GM18868 (cell line): ENCODE measurements at regions not wholly inside any gene's neighbourhood (a gene's known extent, or its start where the extent isn't known, plus 50 kb on each side); places are given as distances from the start of the nearest gene placed in this dataset.

ENCODE experiments used
- ATAC-seq: cut with Tn5 transposase; IDR thresholded peaks from one replicate; pipeline ENCODE4 v1.9.1; 2021; ENCODE audit warnings: mild to moderate bottlenecking, moderate library complexity; ENCODE audit not compliant: unreplicated experiment

GRCh38 chr2:23237147-23237546, 147.8 kb upstream of the KLHL29 start:
- no peak for ATAC-seq

GRCh38 chr2:23238011-23238657, 146.8 kb upstream of the KLHL29 start:
- ATAC-seq, result no peak

- no peak for ATAC-seq
Observed at GRCh38 chr2:23239374-23239773, 145.6 kb upstream of the KLHL29 start.

- no peak for ATAC-seq
Observed at GRCh38 chr2:23241121-23241520, 143.9 kb upstream of the KLHL29 start.

DNA sequence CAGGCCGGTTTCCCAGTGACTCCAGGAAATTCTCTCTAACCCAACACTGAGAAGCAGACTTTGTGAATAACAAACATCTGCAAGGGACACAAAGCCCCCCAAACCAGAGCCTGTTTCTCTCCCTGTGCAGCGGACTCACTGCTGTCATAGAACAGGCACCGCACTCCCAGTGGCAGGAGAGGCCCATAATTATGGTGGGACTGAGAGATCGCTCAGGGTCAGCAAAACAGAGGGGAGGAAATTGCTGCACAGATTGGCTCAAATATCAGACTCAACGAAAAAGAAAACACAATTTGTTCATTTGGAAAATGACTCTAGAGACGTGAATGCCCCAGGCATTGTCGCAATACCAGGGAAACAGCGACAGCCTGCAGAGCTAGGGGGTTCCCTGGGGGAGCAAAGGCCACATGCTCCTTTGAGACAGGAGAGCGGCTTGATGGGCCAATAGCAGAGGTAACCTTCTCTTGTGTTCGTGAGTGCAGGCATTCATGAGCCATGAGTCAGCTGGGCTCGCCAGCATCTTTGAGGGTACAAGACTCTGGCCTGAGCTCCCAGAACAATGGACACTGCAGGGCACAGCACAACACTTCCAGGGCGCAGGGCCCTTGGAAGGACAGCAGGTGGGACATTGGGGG, 143.3 kb upstream of the KLHL29 start:
- no peak for ATAC-seq

GRCh38 chr2:23243073-23243659, 141.8 kb upstream of the KLHL29 start:
- ATAC-seq, result no peak

DNA sequence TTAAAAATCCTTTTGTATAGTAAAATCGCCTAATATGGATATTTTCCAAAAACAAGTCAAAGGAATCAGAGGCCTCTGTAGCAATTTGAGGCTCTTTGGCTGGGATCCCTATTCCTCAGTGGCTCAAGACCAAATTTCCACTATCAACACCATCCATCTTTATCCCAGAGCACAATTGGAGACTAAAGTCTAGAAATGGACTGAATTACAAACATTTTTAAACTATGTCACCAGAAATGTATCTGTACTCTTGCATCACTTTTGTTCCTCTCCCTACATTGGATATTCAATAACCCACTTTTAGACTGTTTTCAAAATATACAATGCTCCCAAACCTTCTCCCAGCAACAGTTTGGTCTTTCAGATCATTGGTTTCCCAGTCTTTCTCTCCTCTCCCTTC, 140.4 kb upstream of the KLHL29 start:
- ATAC-seq, result no peak

- no peak for ATAC-seq
Observed at GRCh38 chr2:23246992-23247683, 137.8 kb upstream of the KLHL29 start.

DNA sequence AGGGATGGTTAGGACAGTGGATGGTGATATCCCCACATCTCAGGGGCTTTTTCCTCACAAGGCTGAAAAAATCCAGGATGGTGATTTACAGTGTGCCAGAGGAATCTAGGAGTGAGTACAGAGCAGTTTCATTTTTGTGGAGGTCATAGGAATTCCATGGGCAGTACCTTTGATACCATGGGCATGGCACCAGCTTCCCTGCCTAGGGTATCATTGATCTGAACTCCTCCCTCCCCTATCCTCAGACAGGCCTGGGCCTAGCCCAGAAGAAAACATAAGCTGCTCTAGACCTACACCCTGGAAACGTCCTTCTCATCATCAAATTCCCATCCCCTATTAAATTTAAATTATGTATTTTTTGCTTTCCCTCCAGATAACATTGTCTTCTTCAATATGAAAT, 136.3 kb upstream of the KLHL29 start:
- no peak for ATAC-seq

- no peak for ATAC-seq
Observed at GRCh38 chr2:23249348-23249747, 135.6 kb upstream of the KLHL29 start.

DNA sequence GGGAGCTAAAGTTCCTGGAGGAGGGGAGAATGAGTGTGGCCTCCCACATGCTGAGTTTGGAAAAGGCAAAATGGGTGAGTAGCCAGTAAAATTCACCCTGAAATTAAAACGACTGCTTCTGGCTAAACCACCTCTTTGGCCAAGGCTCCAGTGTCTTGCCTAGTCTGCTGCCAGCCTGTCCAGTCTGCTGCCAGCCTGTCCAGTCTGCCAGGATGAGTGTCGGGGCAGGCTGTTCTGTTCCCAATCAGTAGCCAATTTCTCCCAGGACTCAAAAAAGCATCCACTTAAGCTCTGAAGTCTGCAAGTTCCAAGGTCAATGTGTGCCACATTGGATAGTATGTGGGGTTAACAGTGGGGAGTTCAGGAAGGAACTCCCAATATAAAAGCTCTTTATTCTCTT, 134.6 kb upstream of the KLHL29 start:
- no peak for ATAC-seq

DNA sequence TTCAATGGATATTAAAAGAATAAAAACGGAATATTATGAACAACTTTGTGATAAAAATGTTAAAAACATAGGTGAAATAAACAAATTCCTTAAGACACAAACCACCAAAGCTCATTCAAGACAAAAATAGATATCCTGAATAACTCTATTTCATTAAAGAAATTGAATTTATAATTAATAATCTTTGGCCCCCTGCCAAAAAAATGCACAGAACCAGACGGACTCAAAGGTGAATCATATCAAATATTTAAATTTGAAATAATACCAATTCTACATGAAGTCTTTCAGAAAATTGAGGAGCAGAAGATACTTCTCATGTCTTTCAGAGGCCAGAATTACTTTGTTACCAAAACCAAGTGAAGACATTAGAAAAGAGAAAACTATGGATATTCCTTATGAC, 128.3 kb upstream of the KLHL29 start:
- ATAC-seq, result no peak

DNA sequence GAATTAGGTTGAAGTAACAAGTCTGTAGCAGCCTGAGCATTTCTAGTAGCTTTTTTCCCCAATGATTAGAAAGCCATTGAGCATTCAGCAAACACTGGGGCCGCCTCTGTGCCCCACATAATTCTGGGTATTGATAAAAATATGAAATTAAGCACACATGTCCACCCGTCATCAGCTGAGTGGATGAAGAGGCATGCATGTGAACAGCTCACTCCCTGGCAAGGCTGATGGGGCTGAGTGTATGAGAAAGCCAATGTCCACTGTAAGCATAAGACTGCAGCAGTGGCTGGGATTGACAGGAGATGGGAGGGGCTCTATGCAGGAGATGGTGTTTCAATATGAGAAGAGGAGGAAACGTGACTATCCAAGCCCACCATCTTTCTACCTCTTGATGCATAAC, 124.4 kb upstream of the KLHL29 start:
- ATAC-seq, result no peak

- no peak for ATAC-seq
Observed at GRCh38 chr2:23268467-23269263, 116.3 kb upstream of the KLHL29 start.

DNA sequence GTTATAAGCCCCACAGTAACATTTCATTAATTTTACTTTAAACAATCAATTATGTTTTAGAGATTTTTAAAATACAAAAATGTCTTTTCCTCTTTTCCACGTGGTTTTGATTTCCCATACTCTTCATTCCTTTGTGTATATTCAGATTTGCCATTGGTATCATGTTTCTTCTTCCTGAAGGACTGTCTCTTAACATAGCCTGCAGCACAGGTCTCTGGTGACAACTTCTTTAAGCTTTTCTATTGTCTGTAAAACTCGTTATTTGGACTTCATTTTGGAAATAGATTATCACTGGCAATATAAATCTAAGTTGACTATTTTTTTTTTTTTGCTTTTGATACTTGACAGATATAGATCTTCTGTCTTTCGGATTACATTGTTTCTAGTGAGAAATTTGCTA, 115.2 kb upstream of the KLHL29 start:
- ATAC-seq, result no peak

DNA sequence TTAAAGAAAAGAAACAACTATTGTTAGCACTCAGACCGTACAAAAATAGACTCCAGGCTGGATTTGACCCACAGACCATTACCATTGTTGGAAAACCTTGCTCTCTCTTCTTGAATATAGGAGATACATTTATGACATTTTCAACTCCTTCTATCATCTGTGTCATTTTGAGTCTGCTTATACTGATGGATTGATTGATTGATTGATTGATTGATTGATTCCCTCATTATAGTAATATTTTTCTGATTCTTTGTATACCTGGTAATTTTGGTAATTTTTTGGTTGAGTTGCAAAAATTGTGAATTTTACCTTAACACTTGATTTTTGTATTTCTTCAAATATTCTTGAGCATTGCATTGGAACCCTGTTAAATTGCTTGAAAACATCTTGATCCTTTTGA, 114.2 kb upstream of the KLHL29 start:
- no peak for ATAC-seq

GRCh38 chr2:23271230-23271629, 113.7 kb upstream of the KLHL29 start:
- ATAC-seq, result no peak

GRCh38 chr2:23273786-23274185, 111.2 kb upstream of the KLHL29 start:
- ATAC-seq, result no peak

DNA sequence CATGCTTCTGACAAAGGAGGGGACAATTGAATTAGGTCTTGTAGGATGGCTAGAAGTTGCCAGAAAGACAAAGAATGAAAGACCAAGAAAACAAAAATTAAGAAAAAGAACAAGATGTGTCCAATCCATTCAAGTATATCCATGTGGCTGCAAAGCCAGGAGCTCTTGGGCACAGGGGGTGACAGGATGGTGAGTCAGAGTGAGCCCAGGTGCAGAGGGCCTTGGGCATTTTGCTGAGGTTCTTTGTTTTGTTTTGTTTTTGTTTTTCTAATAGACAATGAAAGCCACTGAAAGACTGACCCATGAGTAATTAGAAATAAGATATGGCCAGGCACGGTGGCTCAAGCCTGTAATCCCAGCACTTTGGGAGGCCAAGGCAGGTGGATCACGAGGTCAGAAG, 104.6 kb upstream of the KLHL29 start:
- no peak for ATAC-seq

DNA sequence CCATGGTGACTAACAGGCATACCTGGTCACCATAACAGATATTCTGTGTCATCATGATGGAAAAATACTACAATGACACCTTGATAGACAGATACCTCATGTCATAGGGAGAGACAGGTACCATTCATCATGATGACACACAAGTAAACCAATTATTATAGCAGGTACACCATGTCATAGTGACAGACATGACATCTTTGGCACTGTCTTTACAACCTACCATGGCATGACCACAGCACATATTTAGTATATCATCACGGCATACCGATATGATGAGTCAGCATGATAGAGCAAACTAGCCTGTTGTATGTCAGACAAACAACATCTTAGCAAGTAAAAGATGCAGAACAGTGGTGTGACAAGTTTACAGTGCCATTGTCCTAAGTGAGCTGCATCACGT, 101.3 kb upstream of the KLHL29 start:
- ATAC-seq, result no peak

DNA sequence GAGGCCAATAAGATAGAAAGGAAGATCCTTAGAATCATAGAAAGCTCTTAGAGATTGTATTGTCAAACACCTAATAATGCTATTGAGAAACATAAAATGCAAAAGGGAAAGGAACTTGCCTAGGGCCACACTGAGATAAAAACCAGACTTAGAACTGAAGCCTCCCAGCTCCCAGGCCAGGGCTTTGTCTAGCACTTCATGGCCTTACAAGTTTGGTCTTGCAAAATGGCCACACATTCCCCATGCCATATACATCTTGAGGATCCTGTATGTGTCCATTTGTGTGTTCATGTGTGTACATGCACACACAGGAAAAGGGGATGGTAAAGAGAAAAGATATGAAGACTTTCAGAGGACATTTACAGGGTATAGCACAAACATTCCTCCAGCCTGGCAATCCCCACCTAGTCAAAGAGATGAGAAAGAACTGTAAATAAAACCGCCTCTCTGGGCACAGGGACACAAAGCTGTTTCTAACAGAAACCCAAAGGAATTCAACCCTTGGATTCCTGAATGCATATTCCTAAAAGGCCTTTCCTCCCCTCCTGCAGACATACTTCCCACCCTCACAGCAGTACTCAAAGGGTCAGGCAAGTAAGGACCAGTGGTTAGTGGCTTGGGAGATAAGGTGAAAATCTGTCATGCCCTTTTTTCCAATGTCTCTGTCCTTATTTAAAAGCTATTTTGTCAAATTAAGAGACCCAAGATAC, 99.7 kb upstream of the KLHL29 start:
- no peak for ATAC-seq
